H1 (cell line): ENCODE measurements at regions not wholly inside any gene's neighbourhood (a gene's known extent, or its start where the extent isn't known, plus 50 kb on each side); places are given as distances from the start of the nearest gene placed in this dataset.

Source experiments
- ASH2L ChIP-seq: fragments of 200-600, 300-600 bp; sonication (generic); IDR thresholded peaks from one replicate; pipeline ENCODE4 v1.7.1; 2017; ENCODE audit warnings: low read length
- CTCF ChIP-seq, 3 experiments: IDR thresholded peaks; 1 replicate in 2 of 3; 2 replicates in 1 of 3; pipeline versions ENCODE4 v1.5.1 to v1.6.1; 2011; ENCODE audit warnings: low read length in 3 of 3, mild to moderate bottlenecking in 3 of 3, inconsistent platforms in 2 of 3, low read depth in 1 of 3, moderate library complexity in 1 of 3; ENCODE audit not compliant: insufficient read depth in 1 of 3; ENCODE audit errors: control extremely low read depth in 1 of 3
- MAFK ChIP-seq: IDR thresholded peaks from 2 replicates; pipeline ENCODE4 v1.6.1; 2012; ENCODE audit warnings: low read depth, mild to moderate bottlenecking, improper control_type of control experiment, low read length
- NRF1 ChIP-seq: IDR thresholded peaks from 2 replicates; pipeline ENCODE4 v1.6.1; 2011; ENCODE audit warnings: mild to moderate bottlenecking, low read depth, low read length, improper control_type of control experiment
- RBBP5 ChIP-seq: IDR thresholded peaks from 2 replicates; pipeline ENCODE4 v1.7.1; 2012; ENCODE audit warnings: low read depth, mild to moderate bottlenecking, inconsistent platforms, low read length, moderate library complexity, borderline replicate concordance
- RFX5 ChIP-seq: IDR thresholded peaks from 2 replicates; pipeline ENCODE4 v1.6.1; 2011; ENCODE audit warnings: low read depth, low read length, improper control_type of control experiment, borderline replicate concordance
- SUZ12 ChIP-seq: fragments of 200-600 bp; sonication (generic); IDR thresholded peaks from 2 replicates; pipeline ENCODE4 v1.6.1; 2012; ENCODE audit warnings: mild to moderate bottlenecking, inconsistent platforms, low read length, moderate library complexity, mixed read lengths
- TAF1 ChIP-seq: IDR thresholded peaks from 2 replicates; pipeline ENCODE4 v1.6.1; 2011; ENCODE audit warnings: mild to moderate bottlenecking, low read depth, low read length
- TF ChIP-seq, protein P1 (sequence below): fragments of 300-600 bp; sonication (generic); IDR thresholded peaks from 2 replicates; pipeline ENCODE4 v1.7.1; 2012; ENCODE audit warnings: low read length, moderate library complexity, mild to moderate bottlenecking, inconsistent platforms; ENCODE audit not compliant: insufficient replicate concordance

DNA sequence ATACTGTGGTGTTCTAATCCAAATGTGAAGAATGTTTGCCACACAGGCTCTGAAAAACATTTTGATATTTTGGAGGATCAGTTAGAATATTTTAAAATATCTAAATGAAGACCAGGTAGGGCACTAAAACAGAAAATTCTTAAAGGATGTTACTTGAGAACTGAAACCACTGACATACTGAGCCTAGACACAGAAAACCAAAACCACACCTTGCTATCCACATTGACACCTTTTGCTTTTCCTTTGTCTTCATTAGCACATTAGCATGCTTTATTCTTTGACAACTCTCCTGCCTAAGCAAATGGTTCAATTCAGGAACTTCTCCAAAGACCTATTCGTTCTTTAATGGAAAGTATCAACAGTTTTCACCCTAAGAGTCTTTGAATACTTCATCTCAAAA lies 835.9 kb upstream of the GRM7 start (continued):
- TF ChIP-seq, protein P1, sequence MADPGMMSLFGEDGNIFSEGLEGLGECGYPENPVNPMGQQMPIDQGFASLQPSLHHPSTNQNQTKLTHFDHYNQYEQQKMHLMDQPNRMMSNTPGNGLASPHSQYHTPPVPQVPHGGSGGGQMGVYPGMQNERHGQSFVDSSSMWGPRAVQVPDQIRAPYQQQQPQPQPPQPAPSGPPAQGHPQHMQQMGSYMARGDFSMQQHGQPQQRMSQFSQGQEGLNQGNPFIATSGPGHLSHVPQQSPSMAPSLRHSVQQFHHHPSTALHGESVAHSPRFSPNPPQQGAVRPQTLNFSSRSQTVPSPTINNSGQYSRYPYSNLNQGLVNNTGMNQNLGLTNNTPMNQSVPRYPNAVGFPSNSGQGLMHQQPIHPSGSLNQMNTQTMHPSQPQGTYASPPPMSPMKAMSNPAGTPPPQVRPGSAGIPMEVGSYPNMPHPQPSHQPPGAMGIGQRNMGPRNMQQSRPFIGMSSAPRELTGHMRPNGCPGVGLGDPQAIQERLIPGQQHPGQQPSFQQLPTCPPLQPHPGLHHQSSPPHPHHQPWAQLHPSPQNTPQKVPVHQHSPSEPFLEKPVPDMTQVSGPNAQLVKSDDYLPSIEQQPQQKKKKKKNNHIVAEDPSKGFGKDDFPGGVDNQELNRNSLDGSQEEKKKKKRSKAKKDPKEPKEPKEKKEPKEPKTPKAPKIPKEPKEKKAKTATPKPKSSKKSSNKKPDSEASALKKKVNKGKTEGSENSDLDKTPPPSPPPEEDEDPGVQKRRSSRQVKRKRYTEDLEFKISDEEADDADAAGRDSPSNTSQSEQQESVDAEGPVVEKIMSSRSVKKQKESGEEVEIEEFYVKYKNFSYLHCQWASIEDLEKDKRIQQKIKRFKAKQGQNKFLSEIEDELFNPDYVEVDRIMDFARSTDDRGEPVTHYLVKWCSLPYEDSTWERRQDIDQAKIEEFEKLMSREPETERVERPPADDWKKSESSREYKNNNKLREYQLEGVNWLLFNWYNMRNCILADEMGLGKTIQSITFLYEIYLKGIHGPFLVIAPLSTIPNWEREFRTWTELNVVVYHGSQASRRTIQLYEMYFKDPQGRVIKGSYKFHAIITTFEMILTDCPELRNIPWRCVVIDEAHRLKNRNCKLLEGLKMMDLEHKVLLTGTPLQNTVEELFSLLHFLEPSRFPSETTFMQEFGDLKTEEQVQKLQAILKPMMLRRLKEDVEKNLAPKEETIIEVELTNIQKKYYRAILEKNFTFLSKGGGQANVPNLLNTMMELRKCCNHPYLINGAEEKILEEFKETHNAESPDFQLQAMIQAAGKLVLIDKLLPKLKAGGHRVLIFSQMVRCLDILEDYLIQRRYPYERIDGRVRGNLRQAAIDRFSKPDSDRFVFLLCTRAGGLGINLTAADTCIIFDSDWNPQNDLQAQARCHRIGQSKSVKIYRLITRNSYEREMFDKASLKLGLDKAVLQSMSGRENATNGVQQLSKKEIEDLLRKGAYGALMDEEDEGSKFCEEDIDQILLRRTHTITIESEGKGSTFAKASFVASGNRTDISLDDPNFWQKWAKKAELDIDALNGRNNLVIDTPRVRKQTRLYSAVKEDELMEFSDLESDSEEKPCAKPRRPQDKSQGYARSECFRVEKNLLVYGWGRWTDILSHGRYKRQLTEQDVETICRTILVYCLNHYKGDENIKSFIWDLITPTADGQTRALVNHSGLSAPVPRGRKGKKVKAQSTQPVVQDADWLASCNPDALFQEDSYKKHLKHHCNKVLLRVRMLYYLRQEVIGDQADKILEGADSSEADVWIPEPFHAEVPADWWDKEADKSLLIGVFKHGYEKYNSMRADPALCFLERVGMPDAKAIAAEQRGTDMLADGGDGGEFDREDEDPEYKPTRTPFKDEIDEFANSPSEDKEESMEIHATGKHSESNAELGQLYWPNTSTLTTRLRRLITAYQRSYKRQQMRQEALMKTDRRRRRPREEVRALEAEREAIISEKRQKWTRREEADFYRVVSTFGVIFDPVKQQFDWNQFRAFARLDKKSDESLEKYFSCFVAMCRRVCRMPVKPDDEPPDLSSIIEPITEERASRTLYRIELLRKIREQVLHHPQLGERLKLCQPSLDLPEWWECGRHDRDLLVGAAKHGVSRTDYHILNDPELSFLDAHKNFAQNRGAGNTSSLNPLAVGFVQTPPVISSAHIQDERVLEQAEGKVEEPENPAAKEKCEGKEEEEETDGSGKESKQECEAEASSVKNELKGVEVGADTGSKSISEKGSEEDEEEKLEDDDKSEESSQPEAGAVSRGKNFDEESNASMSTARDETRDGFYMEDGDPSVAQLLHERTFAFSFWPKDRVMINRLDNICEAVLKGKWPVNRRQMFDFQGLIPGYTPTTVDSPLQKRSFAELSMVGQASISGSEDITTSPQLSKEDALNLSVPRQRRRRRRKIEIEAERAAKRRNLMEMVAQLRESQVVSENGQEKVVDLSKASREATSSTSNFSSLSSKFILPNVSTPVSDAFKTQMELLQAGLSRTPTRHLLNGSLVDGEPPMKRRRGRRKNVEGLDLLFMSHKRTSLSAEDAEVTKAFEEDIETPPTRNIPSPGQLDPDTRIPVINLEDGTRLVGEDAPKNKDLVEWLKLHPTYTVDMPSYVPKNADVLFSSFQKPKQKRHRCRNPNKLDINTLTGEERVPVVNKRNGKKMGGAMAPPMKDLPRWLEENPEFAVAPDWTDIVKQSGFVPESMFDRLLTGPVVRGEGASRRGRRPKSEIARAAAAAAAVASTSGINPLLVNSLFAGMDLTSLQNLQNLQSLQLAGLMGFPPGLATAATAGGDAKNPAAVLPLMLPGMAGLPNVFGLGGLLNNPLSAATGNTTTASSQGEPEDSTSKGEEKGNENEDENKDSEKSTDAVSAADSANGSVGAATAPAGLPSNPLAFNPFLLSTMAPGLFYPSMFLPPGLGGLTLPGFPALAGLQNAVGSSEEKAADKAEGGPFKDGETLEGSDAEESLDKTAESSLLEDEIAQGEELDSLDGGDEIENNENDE = no peak
- no peak for TF ChIP-seq TAF1
- no peak for TF ChIP-seq RFX5
- TF ChIP-seq NRF1 = no peak
- TF ChIP-seq MAFK = no peak
- TF ChIP-seq CTCF (IDR thresholded peaks at IDR 0.05; ENCODE audit: control extremely low read depth in 1 of 3, insufficient read depth in 1 of 3, low read depth in 1 of 3, low read length in 3 of 3) = no peak
- TF ChIP-seq RBBP5 = no peak
- no peak for TF ChIP-seq SUZ12
- no peak for TF ChIP-seq ASH2L
